ENCODE measurements at regions not wholly inside any gene's neighbourhood (a gene's known extent, or its start where the extent isn't known, plus 50 kb on each side); places are given as distances from the start of the nearest gene placed in this dataset.

DNA sequence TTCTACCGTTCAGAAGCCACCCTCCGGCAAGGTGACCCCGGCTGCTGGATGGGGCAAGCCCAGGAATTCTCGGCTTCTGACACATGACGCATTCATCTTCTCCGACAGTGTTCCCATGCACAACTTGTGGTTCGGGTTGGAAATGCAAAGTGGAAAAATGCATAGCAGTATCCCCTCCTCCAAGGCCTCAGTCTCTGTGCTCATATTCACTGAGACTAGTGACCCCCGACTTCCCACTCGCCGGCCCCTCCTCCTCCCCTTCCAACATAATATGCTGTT, 70.0 kb upstream of the NTM start:
- intact Hi-C loops (cut with DNase I), result no loop called here
- TF ChIP-seq POLR2A (IDR thresholded peaks at IDR 0.05; ENCODE audit: low read depth) (no peak), POLR2AphosphoS5 (IDR thresholded peaks at IDR 0.05) (no peak), EP300 (IDR thresholded peaks at IDR 0.05) (no peak)
- TF ChIP-seq, protein P1, sequence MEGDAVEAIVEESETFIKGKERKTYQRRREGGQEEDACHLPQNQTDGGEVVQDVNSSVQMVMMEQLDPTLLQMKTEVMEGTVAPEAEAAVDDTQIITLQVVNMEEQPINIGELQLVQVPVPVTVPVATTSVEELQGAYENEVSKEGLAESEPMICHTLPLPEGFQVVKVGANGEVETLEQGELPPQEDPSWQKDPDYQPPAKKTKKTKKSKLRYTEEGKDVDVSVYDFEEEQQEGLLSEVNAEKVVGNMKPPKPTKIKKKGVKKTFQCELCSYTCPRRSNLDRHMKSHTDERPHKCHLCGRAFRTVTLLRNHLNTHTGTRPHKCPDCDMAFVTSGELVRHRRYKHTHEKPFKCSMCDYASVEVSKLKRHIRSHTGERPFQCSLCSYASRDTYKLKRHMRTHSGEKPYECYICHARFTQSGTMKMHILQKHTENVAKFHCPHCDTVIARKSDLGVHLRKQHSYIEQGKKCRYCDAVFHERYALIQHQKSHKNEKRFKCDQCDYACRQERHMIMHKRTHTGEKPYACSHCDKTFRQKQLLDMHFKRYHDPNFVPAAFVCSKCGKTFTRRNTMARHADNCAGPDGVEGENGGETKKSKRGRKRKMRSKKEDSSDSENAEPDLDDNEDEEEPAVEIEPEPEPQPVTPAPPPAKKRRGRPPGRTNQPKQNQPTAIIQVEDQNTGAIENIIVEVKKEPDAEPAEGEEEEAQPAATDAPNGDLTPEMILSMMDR (IDR thresholded peaks at IDR 0.05), result no peak
- H3K36me3 ChIP-seq, result no peaks in the 10 kb centered on the region
- 52% methylated on average over 10 of the region's 10 CpGs for WGBS
- DNase-seq (ENCODE audit: extremely low spot score), result no peak
- H3K27me3 ChIP-seq, result peaks cover 0 to 31% (median 0%) of the 10 kb centered on the region in 4 donors
- no peaks in the 10 kb centered on the region for H3K4me1 ChIP-seq
- H3K4me3 ChIP-seq, result no peak overlapping the region
- H3K9me3 ChIP-seq, result no peaks in the 10 kb centered on the region
- H3K27ac ChIP-seq (replicated peaks in 1 of 4), result no peak overlapping the region

DNA sequence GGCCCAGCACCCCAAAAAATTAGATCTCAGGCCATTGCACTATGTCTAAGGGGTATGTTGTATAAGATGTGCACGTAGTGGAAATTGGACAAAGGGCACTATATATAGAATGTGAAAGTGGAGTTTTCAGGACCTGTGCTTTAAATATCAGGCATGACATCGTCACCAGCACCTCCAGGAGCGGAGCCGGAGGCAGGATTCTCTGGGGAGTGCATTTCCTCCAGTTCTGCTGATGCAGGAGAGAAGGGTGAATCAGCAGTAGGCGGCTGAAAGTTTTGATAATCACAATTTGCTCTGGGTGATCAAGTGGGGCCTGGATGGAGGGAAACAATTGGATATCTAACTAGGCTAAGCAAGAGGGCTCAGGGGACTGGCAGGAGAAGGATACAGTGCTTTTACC, 69.1 kb upstream of the NTM start:
- TF ChIP-seq POLR2AphosphoS5 (IDR thresholded peaks at IDR 0.05) (no peak), POLR2A (IDR thresholded peaks at IDR 0.05; ENCODE audit: low read depth) (no peak), EP300 (IDR thresholded peaks at IDR 0.05) (no peak)
- TF ChIP-seq, protein P1 (IDR thresholded peaks at IDR 0.05), result no peak
- WGBS, result 53% methylated on average over 5 of the region's 5 CpGs

DNA sequence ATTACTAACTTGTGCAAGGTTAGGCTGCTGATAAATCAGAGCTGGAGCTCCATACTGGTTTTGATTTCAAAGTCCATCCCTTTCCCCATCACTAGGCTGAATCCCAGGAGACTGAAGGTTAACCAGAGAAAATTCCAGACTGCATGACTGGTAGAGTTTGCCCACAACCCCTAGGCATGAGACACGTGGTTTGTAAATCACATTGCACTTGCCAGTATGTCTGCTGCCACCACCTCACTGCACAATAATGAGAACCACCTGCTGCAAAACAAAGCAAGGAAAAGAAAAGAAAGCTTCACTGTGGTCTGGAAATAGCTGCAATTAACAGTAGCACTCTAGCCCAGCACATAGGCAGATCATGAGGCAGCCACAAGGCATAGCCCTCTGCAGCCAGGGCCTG, 67.6 kb upstream of the NTM start:
- Histone ChIP-seq H3K4me1 (no peaks in the 10 kb centered on the region), H3K36me3 (no peaks in the 10 kb centered on the region), H3K9me3 (no peaks in the 10 kb centered on the region), H3K4me3 (no peak overlapping the region), H3K27ac (replicated peaks in 1 of 4) (no peak overlapping the region), H3K27me3 (peaks cover 0 to 31% (median 0%) of the 10 kb centered on the region in 4 donors)
- intact Hi-C loops (cut with DNase I), result no loop called here
- TF ChIP-seq, protein P1 (IDR thresholded peaks at IDR 0.05), result no peak
- TF ChIP-seq EP300 (IDR thresholded peaks at IDR 0.05) (no peak), POLR2A (IDR thresholded peaks at IDR 0.05; ENCODE audit: low read depth) (no peak), POLR2AphosphoS5 (IDR thresholded peaks at IDR 0.05) (no peak)
- 35% methylated on average over 1 of the region's 1 CpG for WGBS
- no peak for DNase-seq (ENCODE audit: extremely low spot score)

More for the DNA sequence above, 69.1 kb upstream of the NTM start:
- Histone ChIP-seq H3K27me3 (peaks cover 0 to 31% (median 0%) of the 10 kb centered on the region in 4 donors), H3K4me1 (no peaks in the 10 kb centered on the region), H3K4me3 (no peak overlapping the region), H3K27ac (replicated peaks in 1 of 4) (no peak overlapping the region), H3K9me3 (no peaks in the 10 kb centered on the region), H3K36me3 (no peaks in the 10 kb centered on the region)
- intact Hi-C loops (cut with DNase I), result no loop called here
- no peak for DNase-seq (ENCODE audit: extremely low spot score)

DNA sequence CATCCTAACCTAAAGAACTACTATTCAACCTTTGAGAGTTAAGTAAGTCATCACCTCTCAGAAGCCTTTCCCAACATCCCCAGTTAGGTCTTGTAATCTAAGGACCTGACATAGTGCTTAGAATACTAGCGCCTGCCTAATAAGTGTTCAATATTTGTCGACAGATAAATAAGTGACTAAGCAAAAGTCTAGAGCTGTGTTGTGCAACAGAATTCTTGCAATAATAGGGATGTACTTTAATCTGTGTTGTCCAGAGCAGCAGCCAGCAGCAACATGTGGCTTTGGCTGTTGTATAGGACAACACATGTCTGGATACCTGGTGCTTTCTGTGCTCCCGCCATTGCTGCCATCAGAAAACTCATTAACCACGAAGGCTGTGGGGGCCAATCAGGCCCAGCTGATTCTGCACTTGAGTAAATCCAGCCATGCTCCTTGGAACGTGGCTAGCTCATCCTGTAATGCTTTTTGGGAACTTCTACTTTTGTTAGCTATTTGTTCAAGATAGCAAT, 66.8 kb upstream of the NTM start:
- Histone ChIP-seq H3K9me3 (no peaks in the 10 kb centered on the region), H3K36me3 (no peaks in the 10 kb centered on the region), H3K27me3 (peaks cover 0 to 31% (median 0%) of the 10 kb centered on the region in 4 donors), H3K4me1 (no peaks in the 10 kb centered on the region), H3K4me3 (no peak overlapping the region), H3K27ac (replicated peaks in 1 of 4) (no peak overlapping the region)
- no peak for DNase-seq (ENCODE audit: extremely low spot score)
- intact Hi-C loops (cut with DNase I), result no loop called here
- TF ChIP-seq POLR2AphosphoS5 (IDR thresholded peaks at IDR 0.05) (no peak), POLR2A (IDR thresholded peaks at IDR 0.05; ENCODE audit: low read depth) (no peak), EP300 (IDR thresholded peaks at IDR 0.05) (no peak)
- TF ChIP-seq, protein P1 (IDR thresholded peaks at IDR 0.05), result no peak
- WGBS, result 88% methylated on average over 5 of the region's 5 CpGs

DNA sequence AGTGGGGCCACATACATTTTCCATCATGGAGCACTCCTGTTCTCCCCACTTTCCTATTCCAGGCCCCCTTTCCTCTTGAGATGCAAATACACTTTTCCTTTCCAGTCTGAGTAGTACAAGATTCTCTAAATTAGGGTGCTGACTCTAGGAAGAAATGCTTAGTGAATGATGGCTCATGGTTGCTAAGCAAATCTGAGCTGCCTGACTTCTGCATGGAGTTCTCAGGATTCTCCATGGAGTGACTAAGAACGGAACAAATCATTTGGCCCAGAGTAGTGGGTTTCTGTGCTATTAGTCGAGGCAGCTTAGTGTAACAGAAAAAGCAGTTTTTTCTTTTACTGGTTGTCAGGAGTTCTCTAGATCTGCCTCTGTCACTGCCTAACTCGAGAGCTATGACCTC, 65.4 kb upstream of the NTM start:
- Histone ChIP-seq H3K4me3 (no peak overlapping the region), H3K4me1 (no peaks in the 10 kb centered on the region), H3K36me3 (no peaks in the 10 kb centered on the region), H3K27ac (replicated peaks in 1 of 4) (no peak overlapping the region), H3K9me3 (no peaks in the 10 kb centered on the region), H3K27me3 (peaks cover 0 to 27% (median 0%) of the 10 kb centered on the region in 4 donors)
- no peak for TF ChIP-seq POLR2A (IDR thresholded peaks at IDR 0.05; ENCODE audit: low read depth)
- TF ChIP-seq, protein P1 (IDR thresholded peaks at IDR 0.05), result no peak
- TF ChIP-seq EP300 (IDR thresholded peaks at IDR 0.05), result no peak
- TF ChIP-seq POLR2AphosphoS5 (IDR thresholded peaks at IDR 0.05), result no peak
- no peak for DNase-seq (ENCODE audit: extremely low spot score)
- 68% methylated on average over 3 of the region's 3 CpGs for WGBS
- intact Hi-C loops (cut with DNase I), result no loop called here
